Renal cortex interstitium (tissue), 11 donors: ENCODE measurements at regions not wholly inside any gene's neighbourhood (a gene's known extent, or its start where the extent isn't known, plus 50 kb on each side); places are given as distances from the start of the nearest gene placed in this dataset.

Source experiments
- DNase-seq, 11 donors: peaks; one replicate each; pipeline ENCODE4 v3.0.0-alpha.2; 2013; ENCODE audit warnings: low read depth in 9 of 11, low spot score in 4 of 11; ENCODE audit errors: extremely low read depth in 1 of 11

- DNase-seq = peak in 9 of 11 donors; percentile 27 to 55 (median 39)
These were observed 371.8 kb upstream of the POU3F1 start for GRCh38 chr1:38418195-38419030.

- DNase-seq = no peak
These were observed 357.1 kb upstream of the POU3F1 start for GRCh38 chr1:38403667-38404066.

GRCh38 chr1:38402230-38402815, 355.7 kb upstream of the POU3F1 start:
- no peak for DNase-seq

GRCh38 chr1:38396606-38397005, 350.0 kb upstream of the POU3F1 start:
- no peak for DNase-seq

- DNase-seq = no peak
These were observed 347.7 kb upstream of the POU3F1 start for GRCh38 chr1:38394303-38394702.

- no peak for DNase-seq
These were observed 346.3 kb upstream of the POU3F1 start for GRCh38 chr1:38392861-38393260.

GRCh38 chr1:38381256-38381655, 334.7 kb upstream of the POU3F1 start:
- DNase-seq = no peak

- no peak for DNase-seq
These were observed 330.0 kb upstream of the POU3F1 start for GRCh38 chr1:38376577-38376976.

- no peak for DNase-seq
These were observed 328.4 kb upstream of the POU3F1 start for GRCh38 chr1:38375035-38375434.

- DNase-seq = no peak
These were observed 324.9 kb upstream of the POU3F1 start for GRCh38 chr1:38371505-38371844.

GRCh38 chr1:38370716-38371504, 324.3 kb upstream of the POU3F1 start:
- no peak for DNase-seq

- no peak for DNase-seq
These were observed 318.6 kb upstream of the POU3F1 start for GRCh38 chr1:38365242-38365641.

- DNase-seq = no peak
These were observed 315.0 kb upstream of the POU3F1 start for GRCh38 chr1:38361566-38361965.

- no peak for DNase-seq
These were observed 314.2 kb upstream of the POU3F1 start for GRCh38 chr1:38360807-38361206.

- DNase-seq = no peak
These were observed 307.4 kb upstream of the POU3F1 start for GRCh38 chr1:38353956-38354355.

- no peak for DNase-seq
These were observed 306.3 kb upstream of the POU3F1 start for GRCh38 chr1:38352869-38353268.

GRCh38 chr1:38347446-38348175, 301.0 kb upstream of the POU3F1 start:
- DNase-seq = no peak

- no peak for DNase-seq
These were observed 298.1 kb upstream of the POU3F1 start for GRCh38 chr1:38344716-38345115.

- DNase-seq = no peak
These were observed 295.1 kb upstream of the POU3F1 start for GRCh38 chr1:38341694-38342093.

- DNase-seq = no peak
These were observed 293.8 kb upstream of the POU3F1 start for GRCh38 chr1:38340409-38340808.
